ENCODE measurements at regions not wholly inside any gene's neighbourhood (a gene's known extent, or its start where the extent isn't known, plus 50 kb on each side); places are given as distances from the start of the nearest gene placed in this dataset.

- TF ChIP-seq CTCF (IDR thresholded peaks at IDR 0.05) (no peak), POLR2A (IDR thresholded peaks at IDR 0.05) (no peak)
Measured at GRCh38 chr16:27681681-27682080, 131.7 kb downstream of the KATNIP start.

Measured in heart left ventricle (tissue), 13 donors.